HepG2 (cell line): ENCODE measurements at regions not wholly inside any gene's neighbourhood (a gene's known extent, or its start where the extent isn't known, plus 50 kb on each side); places are given as distances from the start of the nearest gene placed in this dataset.

Source experiments
- ATAC-seq: fragments of 200-7000 bp; cut with Tn5 transposase; 3 replicates; pipeline ENCODE4 v1.9.1; 2020; ENCODE audit warnings: mild to moderate bottlenecking, moderate library complexity
- BruUV-seq: library from RNA; stranded (reverse); fragments of 400-500 nt; replicated peaks from 2 replicates; lab custom pipeline; 2021; lab: Mats Ljungman, UMichigan
- CTCF ChIA-PET: fragments of 300-600 bp; formaldehyde crosslinking; extraction: SDS; loops from one replicate; lab custom pipeline; 2021; ENCODE audit warnings: low total read pairs, inconsistent platforms, low intra/inter-chr PET ratio; lab: Yijun Ruan, JAX
- POLR2A ChIA-PET: fragments of 350-600 bp; sonication (Branson Sonifier 250); formaldehyde crosslinking; loops from one replicate; lab custom pipeline; 2020; ENCODE audit warnings: antibody characterized with exemption, inconsistent platforms; lab: Yijun Ruan, JAX
- DNase-seq: peaks from one replicate; pipeline ENCODE4 v3.0.0-alpha.2; 2015; ENCODE audit warnings: low spot score
- FAIRE-seq: peaks from 3 replicates; lab custom pipeline; 2011; peaks lifted over from hg19 to GRCh38; lab: Jason Lieb, UNC
- H2AFZ ChIP-seq: one replicate; pipeline ENCODE4 v1.6.1; 2011; ENCODE audit warnings: low read length, inconsistent platforms
- H3K27ac ChIP-seq: fragments of 300-600 bp; 3 replicates; pipeline ENCODE4 v1.8.0; 2011; ENCODE audit warnings: mixed run types, mild to moderate bottlenecking, mixed read lengths, low read length, inconsistent platforms; ENCODE audit not compliant: insufficient read depth; ENCODE audit errors: extremely low read length
- H3K27me3 ChIP-seq, 2 experiments: fragments of 200-600 bp in 1 of 2; 2 replicates in 1 of 2; 3 replicates in 1 of 2; pipeline versions ENCODE4 v1.6.0 to v1.8.0; 2011; ENCODE audit warnings: low read length in 2 of 2, mild to moderate bottlenecking in 2 of 2, moderate library complexity in 2 of 2, inconsistent platforms in 1 of 2; ENCODE audit not compliant: insufficient read depth in 2 of 2, control insufficient read depth in 1 of 2
- H3K36me3 ChIP-seq, 2 experiments: fragments of 200-600 bp in 1 of 2; replicated peaks in 1 of 2; 2 replicates in 1 of 2; 3 replicates in 1 of 2; pipeline versions ENCODE4 v1.5.1 to v1.8.0; 2011; ENCODE audit warnings: low read length in 2 of 2, inconsistent platforms in 1 of 2; ENCODE audit not compliant: insufficient read depth in 2 of 2, control insufficient read depth in 1 of 2
- H3K4me1 ChIP-seq: 2 replicates; pipeline ENCODE4 v1.5.1; 2012; ENCODE audit warnings: low read length, inconsistent platforms; ENCODE audit not compliant: insufficient read depth
- H3K4me2 ChIP-seq: 2 replicates; pipeline ENCODE4 v1.6.0; 2011; ENCODE audit warnings: low read depth, low read length, inconsistent platforms
- H3K4me3 ChIP-seq, 3 experiments: fragments of 200-600 bp in 1 of 3; sonication (generic), shearing (Covaris generic) in 1 of 3; replicated peaks in 1 of 3; 2 replicates each; pipeline ENCODE4 v1.5.1; 2011 to 2016; ENCODE audit warnings: low read length in 3 of 3, inconsistent platforms in 2 of 3, low read depth in 2 of 3, mild to moderate bottlenecking in 2 of 3, control low read depth in 1 of 3, mixed read lengths in 1 of 3; ENCODE audit not compliant: insufficient read depth in 1 of 3
- H3K79me2 ChIP-seq: one replicate; pipeline ENCODE4 v1.6.1; 2011; ENCODE audit warnings: low read length, inconsistent platforms; ENCODE audit not compliant: insufficient read depth
- H3K9ac ChIP-seq: 2 replicates; pipeline ENCODE4 v1.6.0; 2011; ENCODE audit warnings: mild to moderate bottlenecking, low read depth, low read length, inconsistent platforms; ENCODE audit not compliant: insufficient read depth
- H3K9me3 ChIP-seq: 2 replicates; pipeline ENCODE4 v1.5.1; 2012; ENCODE audit warnings: mild to moderate bottlenecking, low read length
- H4K20me1 ChIP-seq: 2 replicates; pipeline ENCODE4 v1.6.0; 2011; ENCODE audit warnings: inconsistent platforms, mild to moderate bottlenecking, low read length, moderate library complexity; ENCODE audit not compliant: insufficient read depth
- DNMT3B ChIP-seq: conservative IDR thresholded peaks from 2 replicates; pipeline ENCODE4 v1.6.1; 2016; ENCODE audit warnings: missing biosample characterization, control low read depth
- DR1 ChIP-seq: sonication (generic); formaldehyde crosslinking; IDR thresholded peaks from 2 replicates; pipeline ENCODE4 v1.8.0; 2021; ENCODE audit warnings: mild to moderate bottlenecking, missing genetic modification reagents, inconsistent platforms
- EED ChIP-seq: sonication (generic); formaldehyde crosslinking; IDR thresholded peaks from 2 replicates; pipeline ENCODE4 v1.5.0; 2020; ENCODE audit warnings: mild to moderate bottlenecking, missing genetic modification reagents
- KAT8 ChIP-seq: IDR thresholded peaks from 2 replicates; pipeline ENCODE4 v1.6.1; 2016; ENCODE audit warnings: missing genetic modification reagents, missing compliant biosample characterization
- RFXAP ChIP-seq: sonication (generic); formaldehyde crosslinking; IDR thresholded peaks from 2 replicates; pipeline ENCODE4 v1.4.0; 2020; ENCODE audit warnings: missing genetic modification reagents, borderline replicate concordance
- SPEN ChIP-seq: sonication (generic); formaldehyde crosslinking; IDR thresholded peaks from 2 replicates; pipeline ENCODE4 v1.5.1; 2020; ENCODE audit warnings: low read depth, mild to moderate bottlenecking, missing genetic modification reagents
- ZNF24 ChIP-seq: fragments of 450-650 bp; IDR thresholded peaks from 2 replicates; pipeline ENCODE4 v1.6.1; 2017; ENCODE audit warnings: antibody characterized with exemption, mild to moderate bottlenecking
- ZNF589 ChIP-seq: sonication (generic); formaldehyde crosslinking; conservative IDR thresholded peaks from 2 replicates; pipeline ENCODE4 v1.8.0; 2022; ENCODE audit warnings: mild to moderate bottlenecking, moderate library complexity, missing genetic modification reagents
- ZNF746 ChIP-seq: sonication (generic); formaldehyde crosslinking; IDR thresholded peaks from 2 replicates; pipeline ENCODE4 v1.8.0; 2022; ENCODE audit warnings: mild to moderate bottlenecking, missing genetic modification reagents
- ZNF747 ChIP-seq: sonication (generic); formaldehyde crosslinking; IDR thresholded peaks from 2 replicates; pipeline ENCODE4 v1.8.1; 2023; ENCODE audit warnings: missing genetic modification reagents, mild to moderate bottlenecking, borderline replicate concordance
- ZNF883 ChIP-seq: sonication (generic); formaldehyde crosslinking; IDR thresholded peaks from 2 replicates; pipeline ENCODE4 v1.5.1; 2020; ENCODE audit warnings: mild to moderate bottlenecking, missing genetic modification reagents; ENCODE audit errors: not compliant biosample characterization
- WGBS: methylation state at CpG from one replicate; pipeline ENCODE4 v1.1.6; 2017; ENCODE audit warnings: low lambda C conversion rate; 5-methylcytosine and 5-hydroxymethylcytosine counted together
- in situ Hi-C: cut with HindIII; loops from 2 replicates; pipeline ENCODE4 v1.10.0; 2017; ENCODE audit warnings: low pct_unique_long_range_greater_than_20kb; ENCODE audit not compliant: extremely low pct_ligation_motif_present
- intact Hi-C: fragments of 100-400 bp; cut with micrococcal nuclease; formaldehyde crosslinking; loops from one replicate; pipeline ENCODE4 v1.10.0; 2022; ENCODE audit not compliant: unreplicated experiment
- TF ChIP-seq, protein P1 (sequence below): sonication (generic); formaldehyde crosslinking; IDR thresholded peaks from 2 replicates; pipeline ENCODE4 v1.5.1; 2020; ENCODE audit warnings: missing genetic modification reagents, mild to moderate bottlenecking, borderline replicate concordance
- TF ChIP-seq, protein P2 (sequence below): sonication (generic); formaldehyde crosslinking; IDR thresholded peaks from 2 replicates; pipeline ENCODE4 v1.4.0; 2020; ENCODE audit warnings: mild to moderate bottlenecking, low read depth, missing genetic modification reagents

DNA sequence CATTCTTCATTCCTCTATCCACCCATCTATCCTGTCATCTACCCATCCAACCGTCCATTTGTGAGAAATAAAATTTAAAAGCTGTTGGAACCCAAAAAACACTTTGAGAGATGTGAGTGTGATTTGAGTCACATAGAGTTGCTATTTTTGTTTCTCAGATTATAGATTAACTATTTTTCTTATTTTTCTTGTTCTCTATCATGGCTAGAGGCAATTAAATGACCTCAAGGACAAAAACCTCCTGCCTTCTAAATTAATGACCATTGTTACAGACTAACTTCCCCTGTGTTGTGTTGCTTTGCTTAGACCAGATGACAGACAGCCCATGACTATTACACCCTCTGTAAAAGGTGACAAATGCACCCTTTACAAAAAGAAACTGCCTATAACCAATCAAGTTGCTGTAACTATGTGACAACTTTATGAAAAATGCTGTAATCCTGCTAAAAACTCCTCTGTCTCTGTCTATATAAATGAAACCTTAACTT is 207.9 kb upstream of the CXCR4 start:
- Histone ChIP-seq H4K20me1 (no peaks in the 10 kb centered on the region), H3K27ac (no peak overlapping the region), H3K4me1 (peaks cover 11% of the 10 kb centered on the region; the same call in 1 of the 2 replicates), H3K9ac (no peak overlapping the region), H3K27me3 (0 out of 5 replicates have a peak, but pooled peaks cover 0 to 8% of the 10 kb centered on the region in 2 experiments), H3K36me3 (no peaks in the 10 kb centered on the region), H3K4me3 (no peak overlapping the region), H3K4me2 (no peak overlapping the region), H3K9me3 (no peaks in the 10 kb centered on the region), H3K79me2 (no peaks in the 10 kb centered on the region), H2AFZ (no peak overlapping the region)
- in situ Hi-C loops (no loop called here), intact Hi-C loops (no loop called here)
- 23% methylated on average over 1 of the region's 1 CpG for WGBS
- no peak for FAIRE-seq
- POLR2A ChIA-PET, result no interaction called here
- no peak for DNase-seq
- TF ChIP-seq DR1 (CRISPR knock-in tag), result no peak
- TF ChIP-seq, protein P1, sequence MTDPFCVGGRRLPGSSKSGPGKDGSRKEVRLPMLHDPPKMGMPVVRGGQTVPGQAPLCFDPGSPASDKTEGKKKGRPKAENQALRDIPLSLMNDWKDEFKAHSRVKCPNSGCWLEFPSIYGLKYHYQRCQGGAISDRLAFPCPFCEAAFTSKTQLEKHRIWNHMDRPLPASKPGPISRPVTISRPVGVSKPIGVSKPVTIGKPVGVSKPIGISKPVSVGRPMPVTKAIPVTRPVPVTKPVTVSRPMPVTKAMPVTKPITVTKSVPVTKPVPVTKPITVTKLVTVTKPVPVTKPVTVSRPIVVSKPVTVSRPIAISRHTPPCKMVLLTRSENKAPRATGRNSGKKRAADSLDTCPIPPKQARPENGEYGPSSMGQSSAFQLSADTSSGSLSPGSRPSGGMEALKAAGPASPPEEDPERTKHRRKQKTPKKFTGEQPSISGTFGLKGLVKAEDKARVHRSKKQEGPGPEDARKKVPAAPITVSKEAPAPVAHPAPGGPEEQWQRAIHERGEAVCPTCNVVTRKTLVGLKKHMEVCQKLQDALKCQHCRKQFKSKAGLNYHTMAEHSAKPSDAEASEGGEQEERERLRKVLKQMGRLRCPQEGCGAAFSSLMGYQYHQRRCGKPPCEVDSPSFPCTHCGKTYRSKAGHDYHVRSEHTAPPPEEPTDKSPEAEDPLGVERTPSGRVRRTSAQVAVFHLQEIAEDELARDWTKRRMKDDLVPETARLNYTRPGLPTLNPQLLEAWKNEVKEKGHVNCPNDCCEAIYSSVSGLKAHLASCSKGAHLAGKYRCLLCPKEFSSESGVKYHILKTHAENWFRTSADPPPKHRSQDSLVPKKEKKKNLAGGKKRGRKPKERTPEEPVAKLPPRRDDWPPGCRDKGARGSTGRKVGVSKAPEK (CRISPR knock-in tag), result no peak
- no peak for TF ChIP-seq SPEN (CRISPR knock-in tag)
- TF ChIP-seq DNMT3B, result no peak
- no peak for TF ChIP-seq ZNF24
- TF ChIP-seq ZNF589 (CRISPR knock-in tag), result no peak
- TF ChIP-seq ZNF883 (CRISPR knock-in tag), result no peak
- no peak for TF ChIP-seq EED
- TF ChIP-seq, protein P2, sequence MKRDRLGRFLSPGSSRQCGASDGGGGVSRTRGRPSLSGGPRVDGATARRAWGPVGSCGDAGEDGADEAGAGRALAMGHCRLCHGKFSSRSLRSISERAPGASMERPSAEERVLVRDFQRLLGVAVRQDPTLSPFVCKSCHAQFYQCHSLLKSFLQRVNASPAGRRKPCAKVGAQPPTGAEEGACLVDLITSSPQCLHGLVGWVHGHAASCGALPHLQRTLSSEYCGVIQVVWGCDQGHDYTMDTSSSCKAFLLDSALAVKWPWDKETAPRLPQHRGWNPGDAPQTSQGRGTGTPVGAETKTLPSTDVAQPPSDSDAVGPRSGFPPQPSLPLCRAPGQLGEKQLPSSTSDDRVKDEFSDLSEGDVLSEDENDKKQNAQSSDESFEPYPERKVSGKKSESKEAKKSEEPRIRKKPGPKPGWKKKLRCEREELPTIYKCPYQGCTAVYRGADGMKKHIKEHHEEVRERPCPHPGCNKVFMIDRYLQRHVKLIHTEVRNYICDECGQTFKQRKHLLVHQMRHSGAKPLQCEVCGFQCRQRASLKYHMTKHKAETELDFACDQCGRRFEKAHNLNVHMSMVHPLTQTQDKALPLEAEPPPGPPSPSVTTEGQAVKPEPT (CRISPR knock-in tag), result no peak
- TF ChIP-seq RFXAP (CRISPR knock-in tag), result no peak
- TF ChIP-seq KAT8 (CRISPR knock-in tag), result no peak
- TF ChIP-seq ZNF746 (CRISPR knock-in tag), result no peak
- no peak for TF ChIP-seq ZNF747 (CRISPR knock-in tag)
- no peak for ATAC-seq
- CTCF ChIA-PET, result no interaction called here
- no TSS peak for BruUV-seq
